ENCODE measurements at regions not wholly inside any gene's neighbourhood (a gene's known extent, or its start where the extent isn't known, plus 50 kb on each side); places are given as distances from the start of the nearest gene placed in this dataset.

- H3K27me3 ChIP-seq (ENCODE audit: control insufficient read depth in 1 of 2, insufficient read depth in 1 of 2, low read length in 2 of 2): no peaks in the 10 kb centered on the region
- no peak overlapping the region for H2BK5ac ChIP-seq (ENCODE audit: low read depth, low read length, poor library complexity, severe bottlenecking)
- no peak overlapping the region for H3K27ac ChIP-seq (ENCODE audit: low read length, poor library complexity, severe bottlenecking)
- H3K4me1 ChIP-seq (ENCODE audit: control insufficient read depth, insufficient read depth, low read depth, low read length): peaks cover 13% of the 10 kb centered on the region
- H3K36me3 ChIP-seq (ENCODE audit: control insufficient read depth in 1 of 2, insufficient read depth in 2 of 2, low read depth in 1 of 2, low read length in 2 of 2): no peaks in the 10 kb centered on the region
- no peak overlapping the region for H2BK120ac ChIP-seq (ENCODE audit: low read depth, low read length)
- no peak overlapping the region for H4K91ac ChIP-seq (ENCODE audit: low read length)
- no peak overlapping the region for H3K23ac ChIP-seq (ENCODE audit: low read length in 2 of 2)
- no peak overlapping the region for H3K4me3 ChIP-seq (ENCODE audit: insufficient read depth in 1 of 2, low read depth in 1 of 2, low read length in 2 of 2)
- no peaks in the 10 kb centered on the region for H3K9me3 ChIP-seq (ENCODE audit: control insufficient read depth, low read length)
- H4K8ac ChIP-seq (ENCODE audit: low read length): no peak overlapping the region
- no peak overlapping the region for H3K4ac ChIP-seq (ENCODE audit: low read depth in 1 of 2, low read length in 2 of 2)
- no peak overlapping the region for H2BK15ac ChIP-seq (ENCODE audit: low read depth, poor library complexity, severe bottlenecking)
- whole genome bisulfite sequencing: 100% methylated on average over 1 of the region's 3 CpGs
- H3K9ac ChIP-seq (ENCODE audit: low read length): no peak overlapping the region
- no peak overlapping the region for H3K18ac ChIP-seq (ENCODE audit: low read depth in 1 of 2, low read length in 2 of 2)
- no peak overlapping the region for H3K4me2 ChIP-seq (ENCODE audit: low read length, poor library complexity, severe bottlenecking)
- H2AK5ac ChIP-seq (ENCODE audit: low read length, severe bottlenecking): no peak overlapping the region
- no peak overlapping the region for H3K14ac ChIP-seq (ENCODE audit: low read length in 2 of 2)
- H2AFZ ChIP-seq (ENCODE audit: low read depth, low read length): no peak overlapping the region
- no peaks in the 10 kb centered on the region for H3K79me1 ChIP-seq (replicated peaks; ENCODE audit: low read length, poor library complexity, severe bottlenecking)
- H2BK12ac ChIP-seq (ENCODE audit: low read length in 2 of 2): no peak overlapping the region
- no peak for DNase-seq
These were observed 167.9 kb upstream of the CITED2 start for GRCh38 chr6:139542351-139542750.

- no peak overlapping the region for H3K23ac ChIP-seq (ENCODE audit: low read length in 2 of 2)
- no peak overlapping the region for H3K4ac ChIP-seq (ENCODE audit: low read depth in 1 of 2, low read length in 2 of 2)
- H3K14ac ChIP-seq (ENCODE audit: low read length in 2 of 2): no peak overlapping the region
- no peaks in the 10 kb centered on the region for H3K9me3 ChIP-seq (ENCODE audit: control insufficient read depth, low read length)
- peak overlapping the region; percentile 22 for H2BK5ac ChIP-seq (ENCODE audit: low read depth, low read length, poor library complexity, severe bottlenecking)
- H3K27me3 ChIP-seq (ENCODE audit: control insufficient read depth in 1 of 2, insufficient read depth in 1 of 2, low read length in 2 of 2): no peaks in the 10 kb centered on the region
- no peak overlapping the region for H2AFZ ChIP-seq (ENCODE audit: low read depth, low read length)
- H3K4me2 ChIP-seq (ENCODE audit: low read length, poor library complexity, severe bottlenecking): no peak overlapping the region
- no peaks in the 10 kb centered on the region for H3K79me1 ChIP-seq (replicated peaks; ENCODE audit: low read length, poor library complexity, severe bottlenecking)
- no peak overlapping the region for H4K8ac ChIP-seq (ENCODE audit: low read length)
- H4K91ac ChIP-seq (ENCODE audit: low read length): no peak overlapping the region
- peak overlapping the region; percentile 78 for H3K9ac ChIP-seq (ENCODE audit: low read length)
- no peaks in the 10 kb centered on the region for H3K36me3 ChIP-seq (ENCODE audit: control insufficient read depth in 1 of 2, insufficient read depth in 2 of 2, low read depth in 1 of 2, low read length in 2 of 2)
- peak overlapping the region; percentile 43 for H2BK120ac ChIP-seq (ENCODE audit: low read depth, low read length)
- 64% methylated on average over 1 of the region's 1 CpG for whole genome bisulfite sequencing
- H3K4me1 ChIP-seq (ENCODE audit: control insufficient read depth, insufficient read depth, low read depth, low read length): peaks cover 16% of the 10 kb centered on the region
- H3K4me3 ChIP-seq (ENCODE audit: insufficient read depth in 1 of 2, low read depth in 1 of 2, low read length in 2 of 2): peak overlapping the region in 1 of 2 experiments; percentile 35
- H2BK12ac ChIP-seq (ENCODE audit: low read length in 2 of 2): peak overlapping the region; percentile 30 to 91
- DNase-seq: no peak
- peak overlapping the region; percentile 55 for H2AK5ac ChIP-seq (ENCODE audit: low read length, severe bottlenecking)
- H3K27ac ChIP-seq (ENCODE audit: low read length, poor library complexity, severe bottlenecking): no peak overlapping the region
- no peak overlapping the region for H3K18ac ChIP-seq (ENCODE audit: low read depth in 1 of 2, low read length in 2 of 2)
- H2BK15ac ChIP-seq (ENCODE audit: low read depth, poor library complexity, severe bottlenecking): no peak overlapping the region
These were observed 166.4 kb upstream of the CITED2 start for GRCh38 chr6:139540894-139541293.

DNA sequence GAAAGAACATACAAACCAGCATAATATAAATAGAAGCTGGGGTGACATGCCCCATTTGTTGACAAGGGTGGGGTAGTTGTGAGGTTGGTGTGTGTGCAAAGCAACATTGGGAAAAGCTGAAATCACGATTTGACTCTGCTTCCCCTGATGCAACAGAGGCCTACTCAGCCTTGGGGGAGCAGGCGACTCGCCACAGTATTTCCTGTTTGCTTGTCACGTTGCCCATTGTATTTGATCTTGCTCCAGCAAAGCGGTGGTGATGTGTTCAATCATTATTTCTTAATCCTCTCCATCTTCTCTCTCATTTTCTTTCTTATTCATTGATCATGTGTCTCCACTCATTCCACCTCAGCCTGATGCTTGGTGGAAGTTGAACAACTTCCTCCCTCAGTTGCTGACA lies 165.8 kb upstream of the CITED2 start:
- no peak overlapping the region for H3K14ac ChIP-seq (ENCODE audit: low read length in 2 of 2)
- no peak overlapping the region for H3K23ac ChIP-seq (ENCODE audit: low read length in 2 of 2)
- no peak overlapping the region for H2BK5ac ChIP-seq (ENCODE audit: low read depth, low read length, poor library complexity, severe bottlenecking)
- no peak overlapping the region for H2BK15ac ChIP-seq (ENCODE audit: low read depth, poor library complexity, severe bottlenecking)
- peak overlapping the region; percentile 57 to 84 for H3K18ac ChIP-seq (ENCODE audit: low read depth in 1 of 2, low read length in 2 of 2)
- H3K79me1 ChIP-seq (replicated peaks; ENCODE audit: low read length, poor library complexity, severe bottlenecking): no peaks in the 10 kb centered on the region
- H2BK12ac ChIP-seq (ENCODE audit: low read length in 2 of 2): peak overlapping the region; percentile 72 to 95
- H3K36me3 ChIP-seq (ENCODE audit: control insufficient read depth in 1 of 2, insufficient read depth in 2 of 2, low read depth in 1 of 2, low read length in 2 of 2): no peaks in the 10 kb centered on the region
- H3K9ac ChIP-seq (ENCODE audit: low read length): peak overlapping the region; percentile 78
- WGBS: 29% methylated on average over 5 of the region's 5 CpGs
- no peak overlapping the region for H4K91ac ChIP-seq (ENCODE audit: low read length)
- DNase-seq: peak; percentile 88
- peak overlapping the region in 1 of 2 experiments; percentile 35 for H3K4me3 ChIP-seq (ENCODE audit: insufficient read depth in 1 of 2, low read depth in 1 of 2, low read length in 2 of 2)
- H3K27me3 ChIP-seq (ENCODE audit: control insufficient read depth in 1 of 2, insufficient read depth in 1 of 2, low read length in 2 of 2): no peaks in the 10 kb centered on the region
- peak overlapping the region; percentile 23 for H2AK5ac ChIP-seq (ENCODE audit: low read length, severe bottlenecking)
- no peak overlapping the region for H2AFZ ChIP-seq (ENCODE audit: low read depth, low read length)
- H2BK120ac ChIP-seq (ENCODE audit: low read depth, low read length): no peak overlapping the region
- no peaks in the 10 kb centered on the region for H3K9me3 ChIP-seq (ENCODE audit: control insufficient read depth, low read length)
- peak overlapping the region; percentile 71 for H4K8ac ChIP-seq (ENCODE audit: low read length)
- peaks cover 16% of the 10 kb centered on the region for H3K4me1 ChIP-seq (ENCODE audit: control insufficient read depth, insufficient read depth, low read depth, low read length)
- H3K4ac ChIP-seq (ENCODE audit: low read depth in 1 of 2, low read length in 2 of 2): peak overlapping the region in 1 of 2 experiments; percentile 86
- H3K27ac ChIP-seq (ENCODE audit: low read length, poor library complexity, severe bottlenecking): peak overlapping the region; percentile 59
- H3K4me2 ChIP-seq (ENCODE audit: low read length, poor library complexity, severe bottlenecking): no peak overlapping the region

GRCh38 chr6:139539852-139540251 lies 165.4 kb upstream of the CITED2 start:
- Histone ChIP-seq H3K9me3 (ENCODE audit: control insufficient read depth, low read length) (no peaks in the 10 kb centered on the region), H3K14ac (ENCODE audit: low read length in 2 of 2) (no peak overlapping the region), H3K36me3 (ENCODE audit: control insufficient read depth in 1 of 2, insufficient read depth in 2 of 2, low read depth in 1 of 2, low read length in 2 of 2) (no peaks in the 10 kb centered on the region), H2AFZ (ENCODE audit: low read depth, low read length) (no peak overlapping the region), H2BK120ac (ENCODE audit: low read depth, low read length) (no peak overlapping the region), H3K9ac (ENCODE audit: low read length) (peak overlapping the region; percentile 78), H3K79me1 (replicated peaks; ENCODE audit: low read length, poor library complexity, severe bottlenecking) (no peaks in the 10 kb centered on the region), H3K4me3 (ENCODE audit: insufficient read depth in 1 of 2, low read depth in 1 of 2, low read length in 2 of 2) (peak overlapping the region in 1 of 2 experiments; percentile 35), H3K4me1 (ENCODE audit: control insufficient read depth, insufficient read depth, low read depth, low read length) (peaks cover 16% of the 10 kb centered on the region), H4K91ac (ENCODE audit: low read length) (no peak overlapping the region), H2BK15ac (ENCODE audit: low read depth, poor library complexity, severe bottlenecking) (no peak overlapping the region), H3K4ac (ENCODE audit: low read depth in 1 of 2, low read length in 2 of 2) (no peak overlapping the region), H2BK5ac (ENCODE audit: low read depth, low read length, poor library complexity, severe bottlenecking) (no peak overlapping the region), H3K23ac (ENCODE audit: low read length in 2 of 2) (no peak overlapping the region), H3K4me2 (ENCODE audit: low read length, poor library complexity, severe bottlenecking) (no peak overlapping the region), H2AK5ac (ENCODE audit: low read length, severe bottlenecking) (no peak overlapping the region), H3K27ac (ENCODE audit: low read length, poor library complexity, severe bottlenecking) (peak overlapping the region; percentile 59), H3K27me3 (ENCODE audit: control insufficient read depth in 1 of 2, insufficient read depth in 1 of 2, low read length in 2 of 2) (no peaks in the 10 kb centered on the region), H3K18ac (ENCODE audit: low read depth in 1 of 2, low read length in 2 of 2) (no peak overlapping the region), H2BK12ac (ENCODE audit: low read length in 2 of 2) (no peak overlapping the region), H4K8ac (ENCODE audit: low read length) (no peak overlapping the region)
- peak; percentile 98 for DNase-seq
- 7% methylated on average over 11 of the region's 12 CpGs for WGBS
